Stimulated activated CD4-positive, alpha-beta T cell treated with anti-CD3 and anti-CD28 coated beads, TNF-alpha, amount 100 ng/mL, for 4 hours (primary cell): ENCODE measurements at regions not wholly inside any gene's neighbourhood (a gene's known extent, or its start where the extent isn't known, plus 50 kb on each side); places are given as distances from the start of the nearest gene placed in this dataset.
"Not testable (repeated sequence)": the region's sequence is repeated elsewhere in the genome, so short reads cannot be mapped to it uniquely, and the experiment has no call there.

Source experiments
- DNase-seq, 3 experiments: peaks; one replicate each; pipeline ENCODE4 v3.0.0-alpha.2; 2020; ENCODE audit warnings: low read depth in 3 of 3

DNA sequence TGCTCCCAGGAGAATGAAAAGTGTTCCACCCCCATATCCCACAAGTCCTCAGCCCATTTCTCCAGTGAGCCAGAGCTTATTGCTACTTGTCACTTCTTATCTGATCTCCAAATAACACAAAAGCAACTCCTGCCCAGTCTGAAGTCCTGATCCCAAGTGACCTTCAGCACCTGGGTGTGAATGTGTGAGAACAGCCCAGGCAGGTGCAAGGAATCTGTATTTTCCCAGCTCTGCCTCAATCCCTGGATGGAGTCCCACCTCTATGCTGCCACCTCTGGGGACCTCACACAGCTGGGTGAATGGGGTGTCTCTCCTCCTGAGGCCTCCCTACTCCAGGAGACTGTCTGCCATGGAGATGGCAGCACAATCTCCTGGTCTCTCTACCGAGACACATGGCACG is 402.4 kb upstream of the PROX1 start:
- DNase-seq, result no peak

- no peak for DNase-seq
These were observed 401.7 kb upstream of the PROX1 start for GRCh38 chr1:213585959-213586586.

GRCh38 chr1:213586587-213586972 is 401.2 kb upstream of the PROX1 start:
- no peak for DNase-seq

GRCh38 chr1:213596729-213597128 is 391.0 kb upstream of the PROX1 start:
- no peak for DNase-seq

- DNase-seq, result no peak
These were observed 389.5 kb upstream of the PROX1 start for GRCh38 chr1:213598263-213598662.

GRCh38 chr1:213600879-213601278 is 386.9 kb upstream of the PROX1 start:
- DNase-seq, result no peak

DNA sequence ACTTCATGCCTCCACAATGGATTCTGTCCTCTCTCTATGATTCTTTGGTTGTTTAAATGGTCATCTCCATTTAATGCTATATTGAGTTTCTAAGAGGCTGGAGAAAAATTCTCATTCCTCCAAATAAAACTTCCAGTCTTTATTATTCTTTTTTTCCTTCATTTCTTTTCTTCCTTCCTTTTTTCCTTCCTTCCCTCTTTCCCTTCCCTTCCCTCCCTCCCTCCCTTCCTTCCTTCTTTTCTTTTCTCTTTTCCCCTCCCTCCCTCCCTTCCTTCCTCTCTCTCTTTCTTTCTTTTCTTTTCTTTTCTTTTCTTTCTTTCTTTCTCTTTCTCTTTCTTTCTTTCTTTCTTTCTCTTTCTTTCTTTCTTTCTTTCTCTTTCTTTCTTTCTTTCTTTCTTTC is 386.1 kb upstream of the PROX1 start:
- not testable (repeated sequence) for DNase-seq

DNA sequence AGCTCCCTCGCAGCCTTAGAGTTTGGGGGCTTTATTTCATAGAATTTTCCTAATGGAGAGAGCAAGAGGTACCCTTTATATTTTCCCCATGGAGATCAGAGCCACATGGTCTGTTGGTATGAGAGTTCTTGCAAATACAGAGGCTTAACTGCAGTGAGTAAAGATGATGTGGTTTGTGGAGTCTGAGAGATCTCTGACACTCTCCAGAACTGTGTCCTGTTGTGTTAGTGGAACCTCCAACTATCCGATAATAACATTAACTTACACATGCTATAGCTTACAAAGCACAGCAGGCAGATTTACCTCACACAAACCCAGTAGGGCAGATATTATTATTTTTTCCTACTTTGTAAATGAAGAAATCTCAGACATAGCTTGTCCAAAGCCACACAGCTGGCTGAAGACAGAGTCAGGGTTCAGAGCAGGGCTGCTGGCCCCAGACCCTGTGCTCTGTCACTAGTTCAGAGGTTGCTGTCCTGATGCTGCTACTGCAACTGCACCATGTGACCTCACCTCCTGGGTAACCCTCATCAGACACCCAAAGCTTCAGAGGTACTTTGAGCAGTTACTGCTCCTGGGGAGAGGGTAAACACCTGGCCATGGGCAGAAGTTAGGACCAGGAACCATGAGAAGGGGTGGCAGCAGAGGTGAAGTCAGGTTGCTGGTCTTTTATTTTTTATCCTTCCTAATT is 384.8 kb upstream of the PROX1 start:
- DNase-seq, result no peak

DNA sequence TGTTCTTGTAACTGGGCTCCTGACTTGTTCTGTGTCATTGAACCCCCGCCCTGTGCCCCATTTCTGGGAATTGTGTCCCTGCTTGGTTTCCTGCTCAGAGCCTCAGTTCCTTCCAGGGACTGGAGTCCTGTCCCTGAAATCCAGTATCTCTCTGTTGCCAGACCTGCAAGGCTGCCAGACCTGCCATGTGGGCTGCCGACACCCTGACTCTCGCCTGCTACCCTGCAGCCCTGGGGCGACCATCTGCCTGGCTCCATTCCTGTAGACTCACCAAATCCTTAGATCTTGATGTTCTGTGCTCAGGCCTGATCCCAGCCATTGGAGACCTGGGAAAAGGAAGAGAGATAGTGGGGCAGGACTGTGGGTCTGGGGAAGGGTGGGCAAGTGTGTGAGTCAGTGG is 383.3 kb upstream of the PROX1 start:
- DNase-seq, result no peak

DNA sequence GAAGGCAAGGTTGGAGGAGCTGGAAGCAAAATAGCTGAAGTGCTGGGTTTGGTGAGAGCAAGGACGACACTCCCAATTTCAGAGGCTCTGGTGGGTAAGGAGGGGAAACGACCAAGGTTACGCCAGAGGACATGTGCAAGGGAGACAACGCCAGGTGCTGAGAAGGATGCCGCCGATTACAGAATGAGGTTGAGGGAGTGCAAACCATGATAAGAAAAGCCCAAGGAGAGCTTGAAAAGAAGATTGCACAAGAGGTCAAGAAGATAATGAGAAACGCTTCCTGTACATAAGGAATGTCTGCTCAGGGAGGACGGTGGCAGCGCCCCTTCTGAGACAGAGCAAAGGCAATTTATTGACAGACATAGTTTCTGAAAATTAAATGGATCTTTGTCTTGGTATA is 382.0 kb upstream of the PROX1 start:
- DNase-seq, result no peak

- DNase-seq, result no peak
These were observed 381.4 kb upstream of the PROX1 start for GRCh38 chr1:213606252-213606820.

GRCh38 chr1:213613549-213613948 is 374.2 kb upstream of the PROX1 start:
- no peak for DNase-seq

- no peak for DNase-seq
These were observed 372.4 kb upstream of the PROX1 start for GRCh38 chr1:213615226-213615916.

- no peak for DNase-seq
These were observed 370.6 kb upstream of the PROX1 start for GRCh38 chr1:213617133-213617532.

DNA sequence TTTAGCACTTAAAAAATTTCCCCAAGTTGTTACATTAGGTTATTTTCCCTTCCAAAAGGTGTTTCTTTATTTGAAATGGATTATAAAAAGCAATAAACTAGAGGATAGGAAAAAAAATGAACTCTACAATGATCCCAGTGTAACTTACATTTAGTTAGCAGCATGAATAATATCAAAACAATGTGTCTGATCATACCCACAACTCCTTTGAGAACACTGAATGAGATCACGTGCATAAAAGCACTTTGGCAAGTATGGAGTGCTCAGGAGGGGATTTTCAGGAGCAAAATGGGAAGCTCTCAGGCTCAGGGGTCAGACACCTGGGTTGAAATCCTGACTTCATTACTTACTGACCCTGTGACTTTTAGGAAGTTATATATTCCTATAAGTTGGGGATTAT is 369.7 kb upstream of the PROX1 start:
- no peak for DNase-seq

DNA sequence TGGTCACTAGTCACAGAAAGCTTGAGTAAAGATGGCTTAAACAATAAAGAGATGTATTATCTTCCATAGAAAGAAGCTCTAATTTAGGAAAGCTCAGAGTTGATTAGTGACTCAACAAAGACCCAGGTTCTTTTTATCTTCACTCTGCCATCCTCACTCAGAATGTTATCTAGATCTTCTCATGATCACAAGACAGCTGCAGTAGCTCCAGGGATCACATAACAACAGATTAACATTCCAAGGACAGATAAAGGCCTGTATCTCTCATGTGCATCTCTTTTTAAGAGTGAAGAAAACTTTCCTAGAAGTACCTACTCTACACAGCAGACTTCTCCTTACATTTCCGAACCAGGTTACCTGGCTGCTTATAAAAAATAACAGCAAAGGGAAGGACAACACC is 368.7 kb upstream of the PROX1 start:
- DNase-seq, result no peak

- DNase-seq, result no peak
These were observed 366.7 kb upstream of the PROX1 start for GRCh38 chr1:213621077-213621476.

DNA sequence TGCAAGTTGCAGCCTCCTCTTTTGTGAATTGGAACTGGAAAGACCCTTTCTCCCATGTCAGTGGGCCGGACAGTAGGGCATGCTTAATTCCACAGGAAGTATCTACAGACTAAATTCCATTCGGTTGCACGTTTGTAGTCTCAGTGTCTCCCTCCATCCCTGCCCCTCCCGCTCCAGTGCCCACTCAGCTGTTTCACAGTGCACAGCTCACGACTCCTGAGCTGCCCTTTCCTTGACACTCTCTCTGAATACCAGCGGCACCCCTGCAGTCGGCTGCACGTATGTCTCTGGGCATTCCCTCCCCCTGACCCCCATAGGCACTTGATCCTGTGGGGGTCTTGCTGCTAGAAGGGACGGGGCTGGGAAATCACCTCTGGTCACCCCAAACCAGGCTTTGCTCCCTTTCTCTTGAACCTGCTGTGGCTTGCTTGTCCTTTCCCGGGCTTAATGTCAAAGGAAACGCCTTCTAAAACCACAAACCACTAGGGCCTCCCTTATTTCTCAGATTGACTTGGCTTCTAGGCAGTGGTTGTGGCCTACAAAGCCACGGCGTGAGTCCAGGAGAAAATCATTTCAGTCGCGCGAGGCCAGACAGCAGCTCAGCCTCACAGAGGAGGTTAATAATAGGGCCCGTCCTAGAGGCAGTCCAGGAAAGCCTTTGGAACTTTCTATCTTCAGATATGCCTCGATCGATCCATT is 365.3 kb upstream of the PROX1 start:
- no peak for DNase-seq

- DNase-seq, result no peak
These were observed 364.6 kb upstream of the PROX1 start for GRCh38 chr1:213623064-213623581.

DNA sequence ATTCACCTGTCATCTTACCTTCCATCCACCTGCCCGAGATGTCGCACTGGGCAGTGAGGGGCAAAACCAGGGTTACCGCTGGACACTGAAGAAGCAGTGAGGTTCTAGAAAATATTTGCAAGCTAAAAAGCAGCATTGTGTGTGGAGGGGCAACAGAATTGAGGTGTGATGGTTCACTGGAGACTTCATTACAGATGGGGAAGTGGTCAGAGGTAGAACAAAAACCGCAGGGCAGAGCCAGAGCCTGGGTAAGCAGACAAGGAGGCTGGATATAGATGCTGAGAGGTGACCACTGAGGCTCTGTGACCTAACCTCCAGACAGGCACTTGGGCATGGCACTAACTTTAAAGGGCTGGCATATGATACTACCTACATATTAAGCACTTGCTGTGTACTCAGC is 363.9 kb upstream of the PROX1 start:
- DNase-seq, result no peak

- DNase-seq, result not testable (repeated sequence)
These were observed 351.0 kb upstream of the PROX1 start for GRCh38 chr1:213636778-213637177.

- no peak for DNase-seq
These were observed 346.5 kb upstream of the PROX1 start for GRCh38 chr1:213641312-213641711.
